ENCODE measurements at regions not wholly inside any gene's neighbourhood (a gene's known extent, or its start where the extent isn't known, plus 50 kb on each side); places are given as distances from the start of the nearest gene placed in this dataset.

DNA sequence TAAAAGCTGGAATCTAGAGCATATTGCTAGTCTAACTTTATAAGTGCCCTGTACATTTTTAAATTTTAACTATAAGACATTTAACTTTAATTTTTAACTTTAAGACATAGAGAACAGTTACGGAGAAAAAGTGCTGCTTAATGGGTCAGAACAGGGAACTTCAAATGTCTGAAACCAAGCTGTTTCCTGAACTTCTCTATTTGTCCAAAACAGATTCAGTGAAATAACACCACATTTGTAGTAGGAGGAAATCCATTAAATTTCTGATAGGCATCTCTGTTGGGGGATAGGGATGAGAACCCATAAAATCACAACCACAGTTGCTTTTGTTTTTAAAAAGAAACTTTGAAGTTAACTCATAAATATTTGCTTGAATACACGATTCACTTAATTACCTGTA lies 170.8 kb upstream of the ANK3 start:
- TF ChIP-seq, protein P1, sequence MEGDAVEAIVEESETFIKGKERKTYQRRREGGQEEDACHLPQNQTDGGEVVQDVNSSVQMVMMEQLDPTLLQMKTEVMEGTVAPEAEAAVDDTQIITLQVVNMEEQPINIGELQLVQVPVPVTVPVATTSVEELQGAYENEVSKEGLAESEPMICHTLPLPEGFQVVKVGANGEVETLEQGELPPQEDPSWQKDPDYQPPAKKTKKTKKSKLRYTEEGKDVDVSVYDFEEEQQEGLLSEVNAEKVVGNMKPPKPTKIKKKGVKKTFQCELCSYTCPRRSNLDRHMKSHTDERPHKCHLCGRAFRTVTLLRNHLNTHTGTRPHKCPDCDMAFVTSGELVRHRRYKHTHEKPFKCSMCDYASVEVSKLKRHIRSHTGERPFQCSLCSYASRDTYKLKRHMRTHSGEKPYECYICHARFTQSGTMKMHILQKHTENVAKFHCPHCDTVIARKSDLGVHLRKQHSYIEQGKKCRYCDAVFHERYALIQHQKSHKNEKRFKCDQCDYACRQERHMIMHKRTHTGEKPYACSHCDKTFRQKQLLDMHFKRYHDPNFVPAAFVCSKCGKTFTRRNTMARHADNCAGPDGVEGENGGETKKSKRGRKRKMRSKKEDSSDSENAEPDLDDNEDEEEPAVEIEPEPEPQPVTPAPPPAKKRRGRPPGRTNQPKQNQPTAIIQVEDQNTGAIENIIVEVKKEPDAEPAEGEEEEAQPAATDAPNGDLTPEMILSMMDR (conservative IDR thresholded peaks at IDR 0.05; ENCODE audit: low read depth in 2 of 2), result no peak
- no peak for TF ChIP-seq POLR2AphosphoS5 (IDR thresholded peaks at IDR 0.05; ENCODE audit: low read depth)
- no peak for TF ChIP-seq EZH2phosphoT487 (IDR thresholded peaks at IDR 0.05; ENCODE audit: unreplicated experiment)
- TF ChIP-seq, protein P2, sequence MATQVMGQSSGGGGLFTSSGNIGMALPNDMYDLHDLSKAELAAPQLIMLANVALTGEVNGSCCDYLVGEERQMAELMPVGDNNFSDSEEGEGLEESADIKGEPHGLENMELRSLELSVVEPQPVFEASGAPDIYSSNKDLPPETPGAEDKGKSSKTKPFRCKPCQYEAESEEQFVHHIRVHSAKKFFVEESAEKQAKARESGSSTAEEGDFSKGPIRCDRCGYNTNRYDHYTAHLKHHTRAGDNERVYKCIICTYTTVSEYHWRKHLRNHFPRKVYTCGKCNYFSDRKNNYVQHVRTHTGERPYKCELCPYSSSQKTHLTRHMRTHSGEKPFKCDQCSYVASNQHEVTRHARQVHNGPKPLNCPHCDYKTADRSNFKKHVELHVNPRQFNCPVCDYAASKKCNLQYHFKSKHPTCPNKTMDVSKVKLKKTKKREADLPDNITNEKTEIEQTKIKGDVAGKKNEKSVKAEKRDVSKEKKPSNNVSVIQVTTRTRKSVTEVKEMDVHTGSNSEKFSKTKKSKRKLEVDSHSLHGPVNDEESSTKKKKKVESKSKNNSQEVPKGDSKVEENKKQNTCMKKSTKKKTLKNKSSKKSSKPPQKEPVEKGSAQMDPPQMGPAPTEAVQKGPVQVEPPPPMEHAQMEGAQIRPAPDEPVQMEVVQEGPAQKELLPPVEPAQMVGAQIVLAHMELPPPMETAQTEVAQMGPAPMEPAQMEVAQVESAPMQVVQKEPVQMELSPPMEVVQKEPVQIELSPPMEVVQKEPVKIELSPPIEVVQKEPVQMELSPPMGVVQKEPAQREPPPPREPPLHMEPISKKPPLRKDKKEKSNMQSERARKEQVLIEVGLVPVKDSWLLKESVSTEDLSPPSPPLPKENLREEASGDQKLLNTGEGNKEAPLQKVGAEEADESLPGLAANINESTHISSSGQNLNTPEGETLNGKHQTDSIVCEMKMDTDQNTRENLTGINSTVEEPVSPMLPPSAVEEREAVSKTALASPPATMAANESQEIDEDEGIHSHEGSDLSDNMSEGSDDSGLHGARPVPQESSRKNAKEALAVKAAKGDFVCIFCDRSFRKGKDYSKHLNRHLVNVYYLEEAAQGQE (IDR thresholded peaks at IDR 0.05; ENCODE audit: unreplicated experiment), result no peak
- TF ChIP-seq EZH2 (IDR thresholded peaks at IDR 0.05; ENCODE audit: low read depth, unreplicated experiment), result no peak
- TF ChIP-seq ZNF114 (CRISPR knock-in tag; IDR thresholded peaks at IDR 0.05), result no peak

Measured in GM23338 (cell line).